Myocyte (in vitro differentiated cells): ENCODE measurements at regions not wholly inside any gene's neighbourhood (a gene's known extent, or its start where the extent isn't known, plus 50 kb on each side); places are given as distances from the start of the nearest gene placed in this dataset.
"Not testable (repeated sequence)": the region's sequence is repeated elsewhere in the genome, so short reads cannot be mapped to it uniquely, and the experiment has no call there.

Source experiments
- DNase-seq: peaks from one replicate; pipeline ENCODE4 v3.0.0-alpha.2; 2012; ENCODE audit warnings: low read depth

DNA sequence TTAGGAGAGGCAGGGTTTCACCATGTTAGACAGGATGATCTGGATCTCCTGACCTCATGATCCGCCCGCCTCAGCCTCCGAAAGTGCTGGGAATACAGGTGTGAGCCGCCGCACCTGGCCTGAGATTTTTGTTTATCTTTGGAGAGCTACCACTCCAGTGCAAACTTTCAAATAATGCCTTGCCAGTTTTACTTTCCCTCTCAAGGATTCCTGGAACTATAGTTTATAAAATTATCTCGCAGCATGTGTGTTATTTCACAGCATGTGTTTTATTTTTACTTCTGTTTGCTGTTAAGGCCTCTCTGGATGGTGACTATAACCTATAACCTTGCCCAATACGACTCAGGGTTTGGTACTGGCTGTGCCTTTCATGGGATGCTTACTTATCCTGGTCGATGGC, 458.0 kb upstream of the NDN start:
- DNase-seq = not testable (repeated sequence)

DNA sequence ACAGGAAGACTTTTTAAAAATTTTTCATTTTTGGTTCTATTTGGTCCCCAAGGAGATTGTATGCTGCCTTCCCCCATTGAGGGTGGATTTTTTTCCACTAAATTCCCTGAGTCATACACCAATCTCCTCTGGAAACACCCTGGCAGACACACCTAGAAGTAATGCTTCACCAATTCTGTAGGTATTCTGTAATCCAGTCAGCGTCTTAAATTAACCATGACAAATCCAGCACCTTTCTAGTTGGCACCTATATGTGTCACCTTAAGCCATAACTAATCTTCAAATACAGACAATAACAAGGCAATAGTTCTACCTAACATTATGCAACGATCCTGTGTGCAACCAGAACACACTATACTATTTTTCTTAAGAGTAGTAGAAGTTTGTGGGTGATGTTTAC, 459.1 kb upstream of the NDN start:
- DNase-seq = no peak

- DNase-seq = no peak
Measured at GRCh38 chr15:24150542-24150941, 463.4 kb upstream of the NDN start.

DNA sequence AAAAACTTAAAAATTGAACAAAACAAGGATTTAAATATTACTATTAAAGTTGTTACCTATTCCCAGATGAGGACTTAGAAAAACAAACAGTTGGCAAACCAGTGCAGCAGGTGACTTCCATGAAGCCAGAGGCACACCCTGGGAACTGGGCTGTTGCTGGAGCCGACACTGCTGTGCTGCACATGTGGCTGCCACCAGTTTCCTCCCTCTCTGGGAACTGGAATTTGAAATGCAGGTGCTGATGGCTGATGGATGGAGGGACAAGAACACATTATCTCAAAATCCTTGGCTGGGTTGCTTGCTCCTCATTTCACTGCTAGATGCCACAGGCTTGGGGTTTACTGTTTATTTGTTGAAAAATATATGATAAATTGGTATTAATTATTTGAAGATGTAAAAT, 471.2 kb upstream of the NDN start:
- DNase-seq = not testable (repeated sequence)

GRCh38 chr15:24165512-24165911, 478.4 kb upstream of the NDN start:
- DNase-seq = not testable (repeated sequence)

- DNase-seq = not testable (repeated sequence)
Measured at GRCh38 chr15:24202297-24202696, 473.3 kb upstream of the NPAP1 start.

GRCh38 chr15:24211742-24212476, 463.7 kb upstream of the NPAP1 start:
- not testable (repeated sequence) for DNase-seq

DNA sequence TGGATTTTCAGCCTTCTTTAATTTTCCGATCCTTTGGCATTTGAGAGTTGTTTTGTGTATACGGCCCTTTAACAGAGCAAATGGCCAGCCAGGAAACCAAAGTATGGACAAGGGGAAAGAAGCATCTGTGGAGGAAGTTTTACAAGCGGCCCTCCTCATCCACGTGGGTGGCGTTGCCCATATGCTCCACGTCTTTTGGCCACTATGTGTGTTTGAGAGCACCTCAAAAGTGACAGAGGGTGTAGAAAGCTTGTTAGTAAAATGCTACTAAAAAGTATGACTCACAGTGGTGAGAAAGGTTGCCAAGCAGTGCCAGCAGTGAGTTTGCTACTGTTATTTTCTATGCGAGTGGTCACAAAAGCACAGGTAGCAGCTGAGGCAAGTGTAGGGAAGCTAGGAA, 451.8 kb upstream of the NPAP1 start:
- DNase-seq = no peak

DNA sequence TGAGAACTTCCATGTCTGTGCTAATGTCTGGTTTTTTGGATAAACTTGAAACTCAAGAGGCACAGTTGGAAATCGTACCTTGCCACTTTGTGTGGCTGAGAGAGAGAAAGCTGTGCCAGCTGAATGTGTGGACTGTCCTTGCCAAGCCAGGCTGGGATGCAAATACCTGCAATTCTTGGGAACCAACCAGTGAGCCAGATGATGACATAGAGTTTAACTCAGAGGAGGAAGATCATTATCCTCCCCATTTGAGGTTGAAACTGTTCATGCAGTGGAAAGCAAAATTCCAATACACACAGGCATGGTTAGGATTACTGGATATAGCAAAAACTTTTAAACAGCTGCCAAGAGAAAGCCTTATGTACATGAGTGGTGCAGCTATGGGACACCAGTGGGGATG, 451.4 kb upstream of the NPAP1 start:
- no peak for DNase-seq

DNA sequence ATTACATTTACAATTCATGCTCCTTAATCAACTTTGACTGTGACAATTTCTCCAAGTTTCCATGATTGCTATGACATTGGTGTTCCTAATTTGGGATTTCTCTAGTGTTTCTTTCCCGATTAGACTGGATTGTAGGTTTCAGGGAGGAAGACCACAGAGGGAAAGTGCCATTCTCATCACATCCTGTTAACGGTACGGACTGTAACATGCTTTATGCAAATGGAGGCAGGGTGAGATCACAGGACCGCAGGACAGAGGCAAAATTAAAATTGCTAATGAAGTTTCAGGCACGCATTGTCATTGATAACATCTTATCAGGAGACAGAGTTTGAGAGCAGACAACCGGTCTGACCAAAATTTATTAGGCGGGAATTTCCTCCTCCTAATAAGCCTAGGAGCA, 446.7 kb upstream of the NPAP1 start:
- DNase-seq = not testable (repeated sequence)

- not testable (repeated sequence) for DNase-seq
Measured at GRCh38 chr15:24233134-24233533, 442.4 kb upstream of the NPAP1 start.

DNA sequence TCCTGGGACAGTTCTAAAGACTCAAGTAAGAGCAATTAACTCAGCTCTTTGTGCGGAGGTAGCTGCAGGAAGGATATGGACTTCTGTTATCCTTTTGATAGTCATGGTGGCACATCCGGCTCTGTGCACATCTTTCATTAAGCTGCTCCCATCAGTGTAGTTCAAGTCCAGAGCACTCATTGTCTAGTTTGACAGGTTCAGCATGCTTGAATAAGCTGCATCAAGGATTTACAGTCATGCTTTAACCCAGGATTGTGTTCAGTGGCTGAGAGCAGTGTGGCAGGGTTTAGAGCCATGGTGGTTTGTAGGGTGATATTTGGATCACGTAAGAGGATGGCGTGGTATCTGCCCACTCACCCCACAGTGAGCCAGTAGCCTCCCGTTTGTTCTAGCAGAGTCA, 435.0 kb upstream of the NPAP1 start:
- not testable (repeated sequence) for DNase-seq

DNA sequence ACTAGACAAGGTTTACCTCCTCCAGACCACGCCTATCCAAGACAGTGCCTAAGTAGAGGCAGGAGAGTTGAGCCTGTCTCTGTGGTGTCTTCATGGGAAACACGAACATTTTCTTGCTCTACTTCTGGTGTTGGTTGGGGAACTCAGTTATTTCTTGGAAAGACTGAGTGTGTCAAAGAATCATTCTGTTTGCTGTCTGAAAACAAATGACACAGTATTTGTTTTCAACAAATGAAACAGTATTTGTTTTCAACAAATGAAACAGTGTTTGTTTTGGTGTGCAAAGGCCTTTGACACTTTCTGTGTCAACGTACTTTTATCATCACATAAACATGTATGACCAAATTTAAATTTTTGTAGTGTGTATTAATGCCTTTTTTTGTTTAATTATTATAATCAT, 416.5 kb upstream of the NPAP1 start:
- DNase-seq = not testable (repeated sequence)

GRCh38 chr15:24260407-24260806, 415.2 kb upstream of the NPAP1 start:
- not testable (repeated sequence) for DNase-seq

DNA sequence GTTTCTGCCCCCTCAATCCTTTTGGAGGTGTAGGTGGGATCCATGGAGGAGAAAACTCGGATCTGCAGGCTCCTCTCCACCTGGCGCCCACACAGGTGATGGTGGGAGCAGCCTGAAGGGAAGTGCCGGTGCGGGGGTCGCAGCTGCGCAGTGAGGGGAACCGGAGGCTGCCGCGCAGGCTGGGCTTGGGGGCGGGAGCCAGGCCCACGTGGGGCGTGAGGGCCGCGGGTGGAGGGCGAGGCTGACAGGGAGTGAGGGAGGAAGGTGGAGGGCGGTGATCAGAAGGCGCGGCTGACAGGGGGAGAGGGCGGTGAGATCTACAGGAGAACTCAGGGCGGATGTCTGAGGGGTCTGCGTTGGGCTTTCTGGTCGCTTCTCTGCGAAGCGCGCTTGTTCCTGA, 414.7 kb upstream of the NPAP1 start:
- not testable (repeated sequence) for DNase-seq

DNA sequence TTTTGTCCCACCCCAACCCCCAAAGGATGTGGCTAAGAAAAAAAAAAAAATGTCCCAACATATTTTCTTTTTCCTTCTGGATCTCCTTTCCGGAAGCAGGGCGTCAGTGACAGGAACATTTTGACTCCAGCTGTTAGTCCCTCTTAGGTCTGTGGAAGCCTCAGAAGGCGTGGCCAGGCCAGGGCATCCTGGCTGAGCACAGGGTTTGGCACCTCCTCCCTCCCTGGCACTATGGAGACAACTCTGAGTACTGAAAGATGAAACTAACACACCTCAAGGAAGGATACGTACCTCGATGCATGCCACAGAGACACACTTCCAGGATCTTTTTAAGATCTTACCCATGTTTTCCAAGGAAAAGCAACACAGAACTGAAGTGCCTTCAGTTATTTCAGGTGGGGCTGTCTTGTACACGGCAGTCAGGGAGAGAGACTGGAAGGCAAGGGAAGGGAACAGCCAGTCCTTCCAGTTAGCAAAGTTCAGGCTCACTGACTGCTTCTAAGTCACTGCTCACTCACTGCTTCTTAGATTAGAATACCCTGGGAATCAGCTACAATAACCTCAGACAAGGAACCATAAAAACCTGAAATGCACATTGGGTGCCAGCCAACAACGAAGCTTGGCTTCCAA, 406.9 kb upstream of the NPAP1 start:
- DNase-seq = not testable (repeated sequence)

DNA sequence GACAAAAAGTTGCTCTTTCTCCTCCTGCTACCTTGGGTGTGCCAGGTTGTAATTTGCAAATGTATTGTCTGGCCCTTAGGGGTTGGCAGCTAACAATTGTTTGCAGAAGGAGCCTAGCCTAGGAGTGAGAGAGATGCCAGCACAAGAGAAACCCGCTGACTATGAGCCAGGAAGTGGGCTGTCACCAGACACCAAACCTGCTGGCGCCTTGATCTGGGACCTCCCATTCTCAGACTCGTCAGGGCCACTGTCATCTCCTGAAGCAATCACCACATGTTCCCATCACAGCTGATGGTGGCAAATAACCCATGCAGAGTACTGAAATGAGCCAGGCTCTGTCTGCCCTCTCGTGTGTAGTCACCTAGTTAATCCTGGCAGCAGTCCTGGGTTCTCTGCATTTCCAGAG, 406.4 kb upstream of the NPAP1 start:
- DNase-seq = no peak

DNA sequence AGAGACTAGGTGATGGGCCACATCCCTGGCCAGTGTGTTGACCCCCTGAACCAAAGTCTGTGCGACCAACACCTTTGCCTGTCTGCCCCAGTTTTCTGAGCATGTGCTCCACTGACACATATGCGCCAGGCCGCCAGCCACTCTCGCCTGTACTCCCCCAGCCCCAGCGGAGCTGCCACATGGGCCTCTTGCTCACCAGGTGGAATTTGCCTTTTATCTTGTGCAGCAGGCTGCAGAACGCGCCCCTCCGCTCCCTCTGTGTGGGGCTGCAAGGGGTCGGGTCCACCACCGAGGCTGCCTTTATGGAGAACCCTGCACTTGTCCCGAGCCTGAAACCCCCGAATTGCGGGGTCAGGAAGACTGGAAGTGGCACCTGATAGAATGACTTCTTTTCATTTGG, 405.7 kb upstream of the NPAP1 start:
- DNase-seq = no peak

GRCh38 chr15:24271496-24272244, 403.9 kb upstream of the NPAP1 start:
- DNase-seq = not testable (repeated sequence)

DNA sequence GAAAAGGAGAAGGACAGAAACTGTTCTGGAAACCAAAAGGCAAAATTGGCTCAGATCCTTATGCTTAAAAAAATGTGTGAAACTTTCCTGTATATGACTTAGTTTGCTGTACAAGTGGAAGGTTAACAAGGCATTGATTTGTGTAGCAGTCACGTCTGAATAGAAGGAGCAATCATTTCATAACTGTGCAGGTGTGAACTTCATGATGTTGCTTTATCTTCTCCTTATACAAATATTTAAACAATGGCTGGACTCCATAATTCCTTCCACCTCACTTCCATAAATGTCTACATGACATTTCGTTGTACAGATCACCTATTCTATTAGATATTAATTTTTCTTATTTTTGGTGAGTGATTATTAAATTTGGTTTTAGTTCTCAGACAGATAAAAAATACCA, 382.7 kb upstream of the NPAP1 start:
- DNase-seq = no peak

GRCh38 chr15:24300804-24301368, 374.7 kb upstream of the NPAP1 start:
- not testable (repeated sequence) for DNase-seq

- not testable (repeated sequence) for DNase-seq
Measured at GRCh38 chr15:24301999-24302398, 373.6 kb upstream of the NPAP1 start.
